ENCODE measurements at regions not wholly inside any gene's neighbourhood (a gene's known extent, or its start where the extent isn't known, plus 50 kb on each side); places are given as distances from the start of the nearest gene placed in this dataset.
"Not testable (repeated sequence)": the region's sequence is repeated elsewhere in the genome, so short reads cannot be mapped to it uniquely, and the experiment has no call there.

DNA sequence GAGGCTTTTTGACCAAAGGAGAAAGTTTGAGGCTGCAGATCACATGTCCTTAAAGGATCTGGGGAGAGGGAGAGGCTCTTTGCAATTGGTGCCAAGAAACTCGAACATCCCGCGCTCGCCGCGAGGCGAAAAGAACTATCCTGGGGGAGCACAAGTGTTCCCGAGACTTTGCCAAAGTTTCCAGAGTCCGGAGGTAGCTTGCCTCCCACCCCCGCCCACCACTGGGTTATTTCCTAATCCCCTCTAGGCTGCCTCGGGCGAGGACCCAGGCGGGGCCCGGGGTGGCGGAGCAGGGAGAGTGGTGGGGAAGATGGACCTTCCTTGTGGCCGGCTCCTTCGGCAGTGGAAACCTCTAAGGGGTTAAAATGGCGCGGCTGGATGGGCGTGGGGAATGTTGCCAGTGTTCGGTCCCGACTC, 114.5 kb downstream of the KCNRG start:
- no peak for DNase-seq (ENCODE audit: low read depth in 2 of 2)

- no peak for DNase-seq (ENCODE audit: low read depth in 2 of 2)
These were observed 115.1 kb downstream of the KCNRG start for GRCh38 chr13:50130123-50130946.

- DNase-seq (ENCODE audit: low read depth in 2 of 2): no peak
These were observed 117.0 kb downstream of the KCNRG start for GRCh38 chr13:50131920-50132903.

GRCh38 chr13:50132904-50133357, 117.7 kb downstream of the KCNRG start:
- no peak for DNase-seq (ENCODE audit: low read depth in 2 of 2)

GRCh38 chr13:50133358-50133953, 118.2 kb downstream of the KCNRG start:
- DNase-seq (ENCODE audit: low read depth in 2 of 2): no peak

DNA sequence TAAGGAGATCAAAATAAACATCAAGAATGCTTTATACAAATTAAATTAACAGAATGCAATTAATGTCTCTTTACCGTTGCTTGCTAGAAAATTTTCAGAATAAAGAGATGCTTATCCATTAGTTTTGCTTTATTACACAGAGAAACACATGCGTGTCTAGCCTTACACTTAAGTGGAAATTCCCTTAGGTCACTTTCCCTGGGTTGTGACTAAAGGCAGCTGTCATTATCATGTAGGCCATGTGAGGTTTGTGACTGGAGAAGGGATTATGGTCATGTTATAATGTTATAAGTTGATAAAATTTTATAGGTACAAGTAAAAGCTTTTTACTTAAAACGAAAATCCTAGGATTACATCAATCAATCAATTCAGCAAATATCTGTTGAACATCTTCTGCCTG, 121.0 kb downstream of the KCNRG start:
- no peak for DNase-seq (ENCODE audit: low read depth in 2 of 2)

DNA sequence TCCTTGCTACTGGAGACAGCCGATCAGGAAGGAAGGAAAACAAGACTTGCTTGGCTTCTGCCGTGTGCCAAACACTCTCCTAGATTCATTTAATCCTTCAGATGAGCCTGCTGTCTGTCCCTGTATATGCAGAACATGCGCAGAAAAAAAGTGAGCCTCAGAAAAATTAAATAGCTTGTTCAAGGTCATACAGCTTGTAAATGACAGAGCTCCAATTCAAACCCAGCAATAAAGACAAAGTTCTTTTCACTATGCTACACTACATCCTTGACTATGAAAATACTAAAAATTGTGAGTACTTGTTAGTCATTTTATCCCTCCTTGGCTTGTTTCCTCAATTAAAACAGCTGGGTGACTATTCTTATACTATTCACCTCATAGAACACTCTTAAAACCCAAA, 121.4 kb downstream of the KCNRG start:
- DNase-seq (ENCODE audit: low read depth in 2 of 2): no peak

GRCh38 chr13:50139435-50139934, 124.2 kb downstream of the KCNRG start:
- DNase-seq (ENCODE audit: low read depth in 2 of 2): not testable (repeated sequence)

- DNase-seq (ENCODE audit: low read depth in 2 of 2): no peak
These were observed 124.9 kb downstream of the KCNRG start for GRCh38 chr13:50140153-50140552.

DNA sequence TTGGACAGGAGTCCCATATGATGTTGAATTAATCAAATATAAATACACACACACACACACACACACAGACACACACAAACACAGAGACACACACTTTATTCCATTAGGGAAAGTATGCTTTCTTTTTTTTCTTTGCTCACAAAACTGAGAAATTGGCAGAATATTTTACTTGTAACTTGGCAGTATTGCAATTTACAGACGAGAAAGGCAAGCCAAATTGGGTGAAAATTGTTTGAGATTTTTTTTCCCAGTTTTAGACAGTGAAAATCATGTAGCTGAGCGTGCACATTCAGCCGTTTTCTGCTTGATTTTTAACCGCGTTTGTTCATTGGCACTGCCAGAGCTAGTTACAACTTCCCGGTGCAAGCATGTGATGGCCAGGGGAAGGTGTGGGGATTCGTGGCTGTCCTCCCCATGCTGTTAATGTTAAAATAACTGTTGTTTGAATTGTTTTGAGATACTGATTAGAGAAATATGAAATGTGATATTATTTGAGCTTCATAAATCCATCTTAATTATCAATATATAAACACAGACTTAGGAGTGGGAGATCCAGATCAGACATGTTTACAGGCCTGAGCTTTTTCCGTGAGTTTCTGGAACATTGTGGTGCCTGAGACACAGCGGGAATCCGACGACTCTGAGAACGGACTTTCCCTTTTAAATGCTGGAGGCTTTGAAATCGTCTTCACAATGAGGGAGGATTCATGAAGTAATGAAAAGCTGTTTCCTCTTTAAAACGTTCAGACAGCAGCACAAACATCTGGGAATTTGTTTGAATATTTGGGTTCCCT, 125.5 kb downstream of the KCNRG start:
- DNase-seq (ENCODE audit: low read depth in 2 of 2): no peak

- DNase-seq (ENCODE audit: low read depth in 2 of 2): no peak
These were observed 126.2 kb downstream of the KCNRG start for GRCh38 chr13:50141375-50141975.

- DNase-seq (ENCODE audit: low read depth in 2 of 2): no peak
These were observed 129.3 kb downstream of the KCNRG start for GRCh38 chr13:50144246-50145160.

DNA sequence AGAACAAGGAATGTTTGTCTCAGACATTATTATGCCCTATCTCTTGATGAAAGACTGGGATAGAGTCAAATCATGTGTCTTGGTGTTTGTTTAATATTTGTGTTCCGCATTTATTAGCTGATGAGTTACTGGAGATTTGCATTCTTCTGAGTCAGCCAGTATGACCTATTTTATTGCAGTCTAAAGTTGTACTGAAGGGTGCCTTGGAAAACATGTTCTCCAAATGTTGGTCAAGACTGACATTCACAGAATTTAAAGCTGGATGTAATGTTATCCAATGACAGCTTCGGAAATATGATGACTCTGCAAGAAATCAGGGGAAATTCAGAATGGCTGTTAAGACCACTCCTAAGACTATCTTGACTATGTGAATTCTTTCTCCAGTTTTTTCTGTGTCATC, 134.0 kb downstream of the KCNRG start:
- DNase-seq (ENCODE audit: low read depth in 2 of 2): no peak

DNA sequence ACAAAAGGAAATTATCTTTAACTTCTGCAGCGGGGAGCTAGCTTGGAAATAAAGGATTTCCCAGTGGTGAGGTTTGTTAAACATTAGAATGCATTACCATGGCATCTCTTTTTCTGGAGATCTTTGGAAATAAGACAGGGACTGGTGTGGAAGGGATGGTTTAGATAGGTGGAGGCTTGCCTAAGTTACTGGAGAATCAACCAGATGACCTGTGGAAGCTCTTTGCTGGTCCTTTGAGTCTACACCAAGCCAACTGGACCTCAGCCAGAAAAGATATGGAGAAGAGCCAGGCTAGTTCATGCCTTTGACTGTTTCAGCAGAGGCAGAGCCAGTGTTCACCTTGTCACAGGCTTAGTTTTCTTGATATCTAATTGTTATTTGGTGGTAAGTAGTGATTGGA, 134.7 kb downstream of the KCNRG start:
- DNase-seq (ENCODE audit: low read depth in 2 of 2): no peak

DNA sequence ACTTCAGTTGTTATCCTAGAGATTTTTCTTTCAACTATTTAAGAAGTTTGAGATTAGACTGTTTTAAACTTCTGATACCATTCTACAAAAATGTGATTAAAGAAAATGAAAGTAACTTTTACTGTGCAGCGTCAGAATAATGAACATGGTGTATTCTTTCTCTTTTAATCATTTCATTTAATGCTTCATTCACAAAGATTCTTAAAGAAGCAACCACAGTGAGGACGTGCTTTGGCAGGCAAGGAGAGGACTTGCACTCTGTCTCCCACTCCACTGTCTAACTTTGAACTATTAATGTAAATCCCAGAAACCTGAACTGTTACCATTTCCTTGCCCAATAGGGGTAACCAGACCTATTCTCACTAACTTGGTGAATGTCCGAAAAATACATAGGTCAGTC, 137.0 kb downstream of the KCNRG start:
- DNase-seq (ENCODE audit: low read depth in 2 of 2): no peak

- DNase-seq (ENCODE audit: low read depth in 2 of 2): no peak
These were observed 137.5 kb downstream of the KCNRG start for GRCh38 chr13:50152655-50153309.

- no peak for DNase-seq (ENCODE audit: low read depth in 2 of 2)
These were observed 138.2 kb downstream of the KCNRG start for GRCh38 chr13:50153401-50153800.

GRCh38 chr13:50153876-50154275, 138.6 kb downstream of the KCNRG start:
- no peak for DNase-seq (ENCODE audit: low read depth in 2 of 2)

DNA sequence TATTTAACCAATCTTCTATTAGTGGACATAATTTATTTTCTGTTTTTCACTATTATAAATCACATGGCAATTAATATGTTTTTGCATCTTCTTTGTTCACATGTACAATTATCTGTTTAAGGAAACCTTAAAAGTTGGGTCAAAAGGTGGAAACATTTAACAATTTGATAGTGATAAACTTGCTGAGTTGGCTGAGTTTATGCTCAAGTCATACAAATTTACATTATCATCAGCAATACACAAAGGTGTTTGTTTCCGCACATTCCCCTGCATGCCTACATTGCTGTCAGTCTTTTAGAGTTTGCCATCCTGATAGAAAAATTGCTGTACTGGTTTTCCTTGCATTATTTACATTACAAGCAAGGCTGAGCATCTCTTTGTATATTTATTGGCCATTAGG, 139.5 kb downstream of the KCNRG start:
- DNase-seq (ENCODE audit: low read depth in 2 of 2): no peak
